PC-3 (cell line): ENCODE measurements at regions not wholly inside any gene's neighbourhood (a gene's known extent, or its start where the extent isn't known, plus 50 kb on each side); places are given as distances from the start of the nearest gene placed in this dataset.

ENCODE experiments used
- ATAC-seq: fragments of 200-7000 bp; cut with Tn5 transposase; 2 replicates; pipeline ENCODE4 v1.9.1; 2020; ENCODE audit warnings: mild to moderate bottlenecking, moderate library complexity
- BruUV-seq: library from RNA; stranded (reverse); fragments of 400-500 nt; replicated peaks from 2 replicates; lab custom pipeline; 2021; lab: Mats Ljungman, UMichigan
- CTCF ChIA-PET: fragments of 300-600 bp; sonication (Branson Sonifier 250); formaldehyde crosslinking; loops from one replicate; lab custom pipeline; 2022; ENCODE audit warnings: antibody characterized with exemption; lab: Charles Lee
- POLR2A ChIA-PET: fragments of 300-600 bp; sonication (Branson Sonifier 250); formaldehyde crosslinking; loops from one replicate; lab custom pipeline; 2022; ENCODE audit warnings: antibody characterized with exemption; ENCODE audit not compliant: unreplicated experiment; lab: Charles Lee
- DNase-seq: peaks from one replicate; pipeline ENCODE4 v3.0.0-alpha.2; 2015
- H2AFZ ChIP-seq: fragments of 300-600 bp; sonication (generic); 2 replicates; pipeline ENCODE4 v1.6.0; 2016; ENCODE audit warnings: antibody characterized with exemption, low read length
- H3F3A ChIP-seq: fragments of 300-600 bp; sonication (generic); one replicate; pipeline ENCODE4 v1.6.0; 2017; ENCODE audit warnings: antibody characterized with exemption, low read length, control low read depth, mild to moderate bottlenecking; ENCODE audit not compliant: unreplicated experiment
- H3K27ac ChIP-seq: fragments of 300-600 bp; sonication (generic); 2 replicates; pipeline ENCODE4 v1.5.1; 2016; ENCODE audit warnings: mild to moderate bottlenecking, low read length
- H3K27me3 ChIP-seq: fragments of 300-600 bp; sonication (generic); 2 replicates; pipeline ENCODE4 v1.6.1; 2016; ENCODE audit warnings: low read length, mixed read lengths
- H3K36me3 ChIP-seq: fragments of 300-600 bp; sonication (generic); 2 replicates; pipeline ENCODE4 v1.6.1; 2016; ENCODE audit warnings: low read depth, mixed run types, low read length, mixed read lengths
- H3K4me1 ChIP-seq: fragments of 300-600 bp; sonication (generic); 2 replicates; pipeline ENCODE4 v1.5.1; 2016; ENCODE audit warnings: low read length; ENCODE audit not compliant: insufficient read depth
- H3K4me2 ChIP-seq: fragments of 300-600 bp; sonication (generic); 2 replicates; pipeline ENCODE4 v1.6.0; 2016; ENCODE audit warnings: low read length
- H3K4me3 ChIP-seq: fragments of 300-600 bp; sonication (generic); 2 replicates; pipeline ENCODE4 v1.5.1; 2016; ENCODE audit warnings: mild to moderate bottlenecking, low read length, mixed read lengths
- H3K79me2 ChIP-seq: fragments of 300-600 bp; sonication (generic); 2 replicates; pipeline ENCODE4 v1.6.1; 2017; ENCODE audit warnings: low read length, mixed read lengths
- H3K9ac ChIP-seq: fragments of 300-600 bp; sonication (generic); 2 replicates; pipeline ENCODE4 v1.6.0; 2016; ENCODE audit warnings: mild to moderate bottlenecking, low read length
- H3K9me2 ChIP-seq: fragments of 300-600 bp; sonication (generic); replicated peaks from 2 replicates; pipeline ENCODE4 v1.6.1; 2016; ENCODE audit warnings: mixed run types, low read length, mixed read lengths
- H3K9me3 ChIP-seq: fragments of 300-600 bp; sonication (generic); 2 replicates; pipeline ENCODE4 v1.6.1; 2016; ENCODE audit warnings: low read length, mixed read lengths
- H4K20me1 ChIP-seq: fragments of 300-600 bp; sonication (generic); 2 replicates; pipeline ENCODE4 v1.6.1; 2016; ENCODE audit warnings: low read length, mixed read lengths
- EZH2 ChIP-seq: fragments of 300-600 bp; sonication (generic); IDR thresholded peaks from one replicate; pipeline ENCODE4 v1.6.1; 2017; ENCODE audit warnings: antibody characterized with exemption, mild to moderate bottlenecking, low read length; ENCODE audit not compliant: unreplicated experiment
- EZH2phosphoT487 ChIP-seq: fragments of 300-600 bp; sonication (generic); IDR thresholded peaks from 2 replicates; pipeline ENCODE4 v1.6.1; 2018; ENCODE audit warnings: mild to moderate bottlenecking, antibody characterized with exemption, low read length, borderline replicate concordance
- intact Hi-C: fragments of 100-400 bp; cut with micrococcal nuclease; formaldehyde crosslinking; loops from 2 replicates; pipeline ENCODE4 v1.9.0; 2023
- TF ChIP-seq, protein P1 (sequence below): fragments of 300-600 bp; sonication (generic); conservative IDR thresholded peaks from 2 replicates; pipeline ENCODE4 v1.5.1; 2017; ENCODE audit warnings: antibody characterized with exemption, low read depth, mild to moderate bottlenecking, low read length

DNA sequence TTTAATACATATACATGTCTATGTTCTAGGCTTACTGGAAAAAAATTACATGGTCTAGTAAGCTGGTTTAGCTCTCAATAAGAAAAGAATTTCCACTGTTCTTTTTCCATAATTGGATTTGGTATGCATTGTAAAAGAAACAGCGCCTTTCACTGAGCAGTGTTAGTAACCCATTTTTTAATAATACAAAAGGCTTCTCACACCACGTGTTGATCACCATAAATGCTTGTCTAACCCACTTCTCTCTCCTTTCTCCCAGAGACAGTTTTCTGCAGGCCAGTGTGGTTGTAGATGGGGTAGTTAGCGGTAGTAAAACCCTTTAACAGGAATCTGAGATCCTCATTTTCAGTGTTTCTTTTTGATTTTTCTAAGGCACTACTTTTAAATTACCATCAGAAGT lies 348.7 kb upstream of the MANEA start:
- Histone ChIP-seq H3K9me3 (no peaks in the 10 kb centered on the region), H3K9me2 (no peaks in the 10 kb centered on the region), H3K27me3 (no peaks in the 10 kb centered on the region), H3K36me3 (no peaks in the 10 kb centered on the region), H3K4me1 (peaks cover 5% of the 10 kb centered on the region; the same call in 1 of the 2 replicates), H3K4me3 (no peak overlapping the region), H3K9ac (peak overlapping the region; percentile 31; the same call in 1 of the 2 replicates), H3K27ac (no peak overlapping the region; the same call in 1 of the 2 replicates), H3K4me2 (no peak overlapping the region), H3F3A (no peaks in the 10 kb centered on the region), H2AFZ (no peak overlapping the region), H4K20me1 (no peaks in the 10 kb centered on the region), H3K79me2 (no peaks in the 10 kb centered on the region)
- no peak for ATAC-seq
- no peak for DNase-seq
- POLR2A ChIA-PET: no interaction called here
- no TSS peak for BruUV-seq
- TF ChIP-seq EZH2 (no peak), EZH2phosphoT487 (no peak)
- TF ChIP-seq, protein P1, sequence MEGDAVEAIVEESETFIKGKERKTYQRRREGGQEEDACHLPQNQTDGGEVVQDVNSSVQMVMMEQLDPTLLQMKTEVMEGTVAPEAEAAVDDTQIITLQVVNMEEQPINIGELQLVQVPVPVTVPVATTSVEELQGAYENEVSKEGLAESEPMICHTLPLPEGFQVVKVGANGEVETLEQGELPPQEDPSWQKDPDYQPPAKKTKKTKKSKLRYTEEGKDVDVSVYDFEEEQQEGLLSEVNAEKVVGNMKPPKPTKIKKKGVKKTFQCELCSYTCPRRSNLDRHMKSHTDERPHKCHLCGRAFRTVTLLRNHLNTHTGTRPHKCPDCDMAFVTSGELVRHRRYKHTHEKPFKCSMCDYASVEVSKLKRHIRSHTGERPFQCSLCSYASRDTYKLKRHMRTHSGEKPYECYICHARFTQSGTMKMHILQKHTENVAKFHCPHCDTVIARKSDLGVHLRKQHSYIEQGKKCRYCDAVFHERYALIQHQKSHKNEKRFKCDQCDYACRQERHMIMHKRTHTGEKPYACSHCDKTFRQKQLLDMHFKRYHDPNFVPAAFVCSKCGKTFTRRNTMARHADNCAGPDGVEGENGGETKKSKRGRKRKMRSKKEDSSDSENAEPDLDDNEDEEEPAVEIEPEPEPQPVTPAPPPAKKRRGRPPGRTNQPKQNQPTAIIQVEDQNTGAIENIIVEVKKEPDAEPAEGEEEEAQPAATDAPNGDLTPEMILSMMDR: no peak
- intact Hi-C loops: no loop called here
- CTCF ChIA-PET: no interaction called here

DNA sequence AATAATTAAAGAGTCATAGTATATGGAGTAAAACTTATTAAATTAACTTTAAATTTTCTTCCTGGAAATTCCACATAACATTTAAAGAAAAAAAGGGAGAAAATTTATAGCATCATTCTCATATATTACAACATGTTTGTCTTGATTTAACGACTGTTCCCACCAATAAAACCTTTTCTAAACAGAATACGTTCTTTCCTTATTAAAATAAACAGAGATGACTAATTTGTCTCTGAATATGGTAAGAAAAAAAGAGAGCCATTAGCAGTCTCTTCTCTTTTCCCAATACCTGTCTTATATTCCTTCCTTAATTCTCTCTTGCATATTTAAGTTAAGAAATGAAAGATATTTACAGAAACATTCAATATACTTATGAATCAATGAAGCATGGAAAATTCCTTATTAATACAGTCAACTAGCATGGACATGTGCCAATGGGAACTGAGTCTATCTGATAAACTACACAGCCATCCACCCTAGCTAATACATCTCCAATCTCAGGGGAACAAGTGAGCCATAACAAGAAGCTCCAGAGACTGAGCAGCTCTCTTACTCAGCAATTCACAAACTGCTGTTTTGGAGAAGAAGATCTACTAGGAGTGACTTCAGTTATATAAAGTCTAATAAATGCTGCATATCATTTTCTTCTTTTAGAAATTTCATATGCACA lies 347.1 kb upstream of the MANEA start:
- Histone ChIP-seq H4K20me1 (no peaks in the 10 kb centered on the region), H3K4me1 (peaks cover 5% of the 10 kb centered on the region; the same call in 1 of the 2 replicates), H3F3A (no peaks in the 10 kb centered on the region), H3K4me3 (no peak overlapping the region), H3K9me3 (no peaks in the 10 kb centered on the region), H3K79me2 (no peaks in the 10 kb centered on the region), H2AFZ (no peak overlapping the region), H3K27ac (peak overlapping the region; percentile 39), H3K27me3 (no peaks in the 10 kb centered on the region), H3K4me2 (no peak overlapping the region), H3K36me3 (no peaks in the 10 kb centered on the region), H3K9me2 (no peaks in the 10 kb centered on the region), H3K9ac (no peak overlapping the region)
- POLR2A ChIA-PET: no interaction called here
- TF ChIP-seq EZH2 (no peak), EZH2phosphoT487 (no peak)
- TF ChIP-seq, protein P1: no peak
- intact Hi-C loops: no loop called here
- BruUV-seq: no TSS peak
- DNase-seq: peak; percentile 2
- ATAC-seq: no peak
- CTCF ChIA-PET: no interaction called here

DNA sequence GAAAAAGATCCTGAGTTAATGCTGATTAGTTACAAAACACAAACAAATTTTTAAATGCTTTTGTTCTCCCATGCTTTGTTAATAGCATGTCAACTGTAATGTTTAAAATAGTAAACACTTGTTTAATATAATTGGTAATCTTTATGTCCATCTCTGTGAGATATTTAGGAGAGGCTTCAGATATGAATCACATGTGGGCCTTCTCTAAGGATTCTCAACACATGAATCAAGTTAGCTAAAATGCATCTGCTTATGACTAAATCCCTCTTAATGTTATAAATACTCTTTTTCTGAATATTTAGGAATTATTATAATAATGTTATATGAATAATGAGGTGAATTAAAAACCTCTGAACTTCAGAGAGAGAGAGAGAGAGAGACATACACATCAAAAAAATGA lies 345.9 kb upstream of the MANEA start:
- CTCF ChIA-PET: no interaction called here
- H3K36me3 ChIP-seq: no peaks in the 10 kb centered on the region
- H3K4me1 ChIP-seq: peaks cover 5% of the 10 kb centered on the region; the same call in 1 of the 2 replicates
- no peaks in the 10 kb centered on the region for H3K79me2 ChIP-seq
- H3K27ac ChIP-seq: no peak overlapping the region
- POLR2A ChIA-PET: no interaction called here
- H3K4me3 ChIP-seq: no peak overlapping the region
- H3K27me3 ChIP-seq: no peaks in the 10 kb centered on the region
- no peaks in the 10 kb centered on the region for H4K20me1 ChIP-seq
- no peak overlapping the region for H2AFZ ChIP-seq
- ATAC-seq: no peak
- DNase-seq: no peak
- H3K4me2 ChIP-seq: no peak overlapping the region
- BruUV-seq: no TSS peak
- no peaks in the 10 kb centered on the region for H3K9me3 ChIP-seq
- no peaks in the 10 kb centered on the region for H3F3A ChIP-seq
- no peak overlapping the region for H3K9ac ChIP-seq
- H3K9me2 ChIP-seq: no peaks in the 10 kb centered on the region
- no peak for TF ChIP-seq EZH2
- no peak for TF ChIP-seq EZH2phosphoT487
- TF ChIP-seq, protein P1: no peak
- intact Hi-C loops: no loop called here
